Prostate gland (tissue), 2 donors: ENCODE measurements at regions not wholly inside any gene's neighbourhood (a gene's known extent, or its start where the extent isn't known, plus 50 kb on each side); places are given as distances from the start of the nearest gene placed in this dataset.

Experiments used
- POLR2A ChIP-seq: fragments of 450-650 bp; IDR thresholded peaks from one replicate; pipeline ENCODE4 v1.6.1; 2016; ENCODE audit warnings: antibody characterized with exemption, mild to moderate bottlenecking
- POLR2AphosphoS5 ChIP-seq: sonication (generic); formaldehyde crosslinking; IDR thresholded peaks from one replicate; pipeline ENCODE4 v1.6.1; 2017; ENCODE audit warnings: antibody characterized with exemption
- TF ChIP-seq, protein P1 (sequence below), 4 experiments: fragments of 200-600 bp in 2 of 4; fragments of 450-650 bp in 2 of 4; sonication (generic) in 2 of 4; IDR thresholded peaks; 1 replicate in 3 of 4; 2 replicates in 1 of 4; pipeline ENCODE4 v1.5.1; 2016 to 2019; ENCODE audit warnings: antibody characterized with exemption in 4 of 4, mild to moderate bottlenecking in 2 of 4, moderate library complexity in 2 of 4

DNA sequence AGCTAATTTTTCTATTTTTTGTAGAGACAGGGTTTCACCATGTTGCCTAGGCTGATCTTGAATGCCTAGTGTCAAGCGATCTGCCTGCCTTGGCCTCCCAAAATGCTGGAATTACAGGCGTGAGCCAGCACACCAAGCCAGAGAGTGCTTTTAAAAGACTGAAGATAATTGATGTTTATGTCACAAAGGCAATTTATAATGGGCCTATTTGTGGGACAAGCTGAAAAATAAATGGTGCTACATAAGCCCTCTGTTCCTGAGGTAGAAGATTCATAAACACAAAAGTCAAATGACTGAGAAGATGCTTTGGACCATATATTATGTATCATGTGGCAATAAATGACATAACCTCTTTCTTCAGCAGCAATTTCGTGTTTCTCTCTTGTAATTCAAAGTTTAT, 329.6 kb downstream of the GABRB2 start:
- TF ChIP-seq, protein P1, sequence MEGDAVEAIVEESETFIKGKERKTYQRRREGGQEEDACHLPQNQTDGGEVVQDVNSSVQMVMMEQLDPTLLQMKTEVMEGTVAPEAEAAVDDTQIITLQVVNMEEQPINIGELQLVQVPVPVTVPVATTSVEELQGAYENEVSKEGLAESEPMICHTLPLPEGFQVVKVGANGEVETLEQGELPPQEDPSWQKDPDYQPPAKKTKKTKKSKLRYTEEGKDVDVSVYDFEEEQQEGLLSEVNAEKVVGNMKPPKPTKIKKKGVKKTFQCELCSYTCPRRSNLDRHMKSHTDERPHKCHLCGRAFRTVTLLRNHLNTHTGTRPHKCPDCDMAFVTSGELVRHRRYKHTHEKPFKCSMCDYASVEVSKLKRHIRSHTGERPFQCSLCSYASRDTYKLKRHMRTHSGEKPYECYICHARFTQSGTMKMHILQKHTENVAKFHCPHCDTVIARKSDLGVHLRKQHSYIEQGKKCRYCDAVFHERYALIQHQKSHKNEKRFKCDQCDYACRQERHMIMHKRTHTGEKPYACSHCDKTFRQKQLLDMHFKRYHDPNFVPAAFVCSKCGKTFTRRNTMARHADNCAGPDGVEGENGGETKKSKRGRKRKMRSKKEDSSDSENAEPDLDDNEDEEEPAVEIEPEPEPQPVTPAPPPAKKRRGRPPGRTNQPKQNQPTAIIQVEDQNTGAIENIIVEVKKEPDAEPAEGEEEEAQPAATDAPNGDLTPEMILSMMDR (IDR thresholded peaks at IDR 0.05): no peak
- TF ChIP-seq POLR2A (no peak), POLR2AphosphoS5 (no peak)
